ENCODE measurements at regions not wholly inside any gene's neighbourhood (a gene's known extent, or its start where the extent isn't known, plus 50 kb on each side); places are given as distances from the start of the nearest gene placed in this dataset.
"Not testable (repeated sequence)": the region's sequence is repeated elsewhere in the genome, so short reads cannot be mapped to it uniquely, and the experiment has no call there.

DNA sequence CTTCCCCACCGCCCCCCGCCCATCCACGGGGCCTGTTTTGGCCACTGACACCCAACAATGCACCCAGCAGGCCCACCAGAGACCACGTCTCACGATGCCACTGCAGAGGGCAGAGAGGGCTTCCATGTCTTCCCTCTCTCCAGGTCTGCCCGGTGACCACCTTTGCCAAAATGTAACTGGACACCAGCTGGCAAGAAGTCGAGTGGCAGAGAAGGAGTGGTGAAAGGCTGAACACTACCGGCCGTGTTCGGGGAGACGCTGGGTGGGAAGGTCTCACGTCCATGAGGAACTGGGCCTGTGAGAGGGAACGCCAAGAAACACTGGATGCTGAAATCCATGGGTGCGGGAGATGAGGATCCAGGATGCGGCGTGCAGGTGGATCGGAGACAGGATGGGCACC is 308.2 kb downstream of the ADGRD1 start:
- Histone ChIP-seq H3K27me3 (ENCODE audit: control insufficient read depth, insufficient read depth, low read length) (no peaks in the 10 kb centered on the region), H3K36me3 (ENCODE audit: control insufficient read depth, insufficient read depth, low read length) (no peaks in the 10 kb centered on the region), H3K4me3 (ENCODE audit: low read depth, low read length) (no peak overlapping the region)
- POLR2A ChIA-PET, result no interaction called here
- CTCF ChIA-PET, result no interaction called here
- no peak for DNase-seq (ENCODE audit: low read depth)
- TF ChIP-seq, protein P1, sequence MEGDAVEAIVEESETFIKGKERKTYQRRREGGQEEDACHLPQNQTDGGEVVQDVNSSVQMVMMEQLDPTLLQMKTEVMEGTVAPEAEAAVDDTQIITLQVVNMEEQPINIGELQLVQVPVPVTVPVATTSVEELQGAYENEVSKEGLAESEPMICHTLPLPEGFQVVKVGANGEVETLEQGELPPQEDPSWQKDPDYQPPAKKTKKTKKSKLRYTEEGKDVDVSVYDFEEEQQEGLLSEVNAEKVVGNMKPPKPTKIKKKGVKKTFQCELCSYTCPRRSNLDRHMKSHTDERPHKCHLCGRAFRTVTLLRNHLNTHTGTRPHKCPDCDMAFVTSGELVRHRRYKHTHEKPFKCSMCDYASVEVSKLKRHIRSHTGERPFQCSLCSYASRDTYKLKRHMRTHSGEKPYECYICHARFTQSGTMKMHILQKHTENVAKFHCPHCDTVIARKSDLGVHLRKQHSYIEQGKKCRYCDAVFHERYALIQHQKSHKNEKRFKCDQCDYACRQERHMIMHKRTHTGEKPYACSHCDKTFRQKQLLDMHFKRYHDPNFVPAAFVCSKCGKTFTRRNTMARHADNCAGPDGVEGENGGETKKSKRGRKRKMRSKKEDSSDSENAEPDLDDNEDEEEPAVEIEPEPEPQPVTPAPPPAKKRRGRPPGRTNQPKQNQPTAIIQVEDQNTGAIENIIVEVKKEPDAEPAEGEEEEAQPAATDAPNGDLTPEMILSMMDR (IDR thresholded peaks at IDR 0.05; ENCODE audit: insufficient read depth, low read depth, low read length), result no peak

DNA sequence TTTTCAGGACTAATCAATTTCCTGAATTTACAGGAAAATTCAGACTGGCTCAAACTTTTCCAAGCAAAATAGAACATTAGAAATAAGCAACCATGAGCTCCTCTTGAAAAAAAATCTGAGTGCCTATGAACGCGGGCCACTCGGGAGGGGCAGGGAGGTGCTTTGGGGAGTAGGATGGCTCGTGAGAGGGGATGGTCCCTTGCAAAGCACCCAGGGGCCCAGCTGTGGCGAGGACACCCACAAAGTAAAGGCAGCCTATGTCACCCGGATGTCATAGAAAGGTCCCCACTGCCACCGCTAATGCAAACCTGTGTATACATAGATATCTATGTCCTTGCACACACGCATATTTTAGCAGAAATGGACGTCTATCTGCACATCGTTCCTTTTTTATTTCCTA is 309.9 kb downstream of the ADGRD1 start:
- POLR2A ChIA-PET, result no interaction called here
- DNase-seq (ENCODE audit: low read depth), result no peak
- H3K36me3 ChIP-seq (ENCODE audit: control insufficient read depth, insufficient read depth, low read length), result no peaks in the 10 kb centered on the region
- H3K4me3 ChIP-seq (ENCODE audit: low read depth, low read length), result no peak overlapping the region
- CTCF ChIA-PET, result no interaction called here
- TF ChIP-seq, protein P1 (IDR thresholded peaks at IDR 0.05; ENCODE audit: insufficient read depth, low read depth, low read length), result no peak
- no peaks in the 10 kb centered on the region for H3K27me3 ChIP-seq (ENCODE audit: control insufficient read depth, insufficient read depth, low read length)

DNA sequence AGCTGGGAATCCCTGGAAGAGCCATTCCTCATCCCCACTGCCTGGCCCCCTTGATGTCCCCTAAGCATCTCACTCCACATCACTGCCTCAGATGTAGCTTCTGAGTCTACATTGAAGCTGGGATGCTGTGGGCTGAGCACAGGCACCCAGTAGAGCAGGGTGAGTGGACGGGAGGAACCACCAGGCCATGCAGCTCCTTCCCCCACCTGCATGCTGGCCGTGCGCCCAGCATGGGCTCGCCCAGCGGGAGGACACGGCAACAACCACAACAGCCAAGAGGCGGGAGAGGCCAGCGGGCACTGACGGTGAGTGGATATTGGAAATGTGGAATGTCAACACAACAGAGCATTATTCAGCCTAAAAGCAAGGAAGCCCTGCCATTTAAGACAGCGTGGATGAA is 310.9 kb downstream of the ADGRD1 start:
- ChIA-PET POLR2A (no interaction called here), CTCF (no interaction called here)
- TF ChIP-seq, protein P1 (IDR thresholded peaks at IDR 0.05; ENCODE audit: insufficient read depth, low read depth, low read length), result no peak
- H3K27me3 ChIP-seq (ENCODE audit: control insufficient read depth, insufficient read depth, low read length), result no peaks in the 10 kb centered on the region
- no peak for DNase-seq (ENCODE audit: low read depth)
- no peaks in the 10 kb centered on the region for H3K36me3 ChIP-seq (ENCODE audit: control insufficient read depth, insufficient read depth, low read length)
- no peak overlapping the region for H3K4me3 ChIP-seq (ENCODE audit: low read depth, low read length)

DNA sequence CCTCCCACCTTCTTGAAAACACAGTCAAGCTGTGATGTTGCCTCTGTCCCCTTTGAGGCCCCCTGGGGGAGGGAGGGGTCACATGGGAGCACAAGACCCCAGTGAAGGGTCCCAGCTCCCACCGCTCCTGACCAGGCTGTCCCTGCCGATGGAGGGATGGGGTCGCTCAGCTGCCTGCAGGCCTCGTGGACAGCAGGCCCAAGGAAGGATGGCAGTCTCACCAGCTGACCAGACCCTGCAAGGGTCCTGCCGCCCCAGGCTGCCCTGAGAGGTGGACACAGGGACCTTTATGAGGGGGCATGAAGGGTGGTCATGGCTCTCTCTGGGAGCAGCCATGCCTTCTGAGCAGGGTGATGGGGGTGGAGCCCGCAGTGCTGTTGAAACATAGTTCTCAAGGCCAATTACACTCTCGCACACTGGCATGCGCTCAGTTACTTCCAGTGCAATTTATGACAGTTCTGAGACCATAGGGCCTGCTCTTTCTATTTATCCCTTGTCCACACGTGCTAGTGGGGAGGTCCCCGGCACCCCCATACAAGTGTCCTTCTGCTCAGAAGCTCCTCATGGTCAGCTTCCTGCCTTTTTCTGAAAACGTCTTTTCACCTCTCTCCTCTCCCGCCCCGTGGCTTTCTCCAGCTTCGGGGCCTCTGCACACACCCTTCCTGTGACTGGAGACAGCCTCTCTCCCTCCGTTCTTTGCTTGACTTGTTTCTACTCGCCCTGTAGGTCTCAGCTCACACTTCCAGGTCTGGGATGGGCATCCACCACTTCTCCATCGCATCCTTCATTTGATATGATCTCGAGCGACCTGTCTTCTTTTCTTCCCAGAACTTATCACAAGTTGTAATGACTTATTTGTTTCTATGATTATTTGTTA is 313.1 kb downstream of the ADGRD1 start:
- Histone ChIP-seq H3K4me3 (ENCODE audit: low read depth, low read length) (no peak overlapping the region), H3K36me3 (ENCODE audit: control insufficient read depth, insufficient read depth, low read length) (no peaks in the 10 kb centered on the region), H3K27me3 (ENCODE audit: control insufficient read depth, insufficient read depth, low read length) (no peaks in the 10 kb centered on the region)
- CTCF ChIA-PET, result no interaction called here
- TF ChIP-seq, protein P1 (IDR thresholded peaks at IDR 0.05; ENCODE audit: insufficient read depth, low read depth, low read length), result no peak
- POLR2A ChIA-PET, result no interaction called here
- DNase-seq (ENCODE audit: low read depth), result no peak

DNA sequence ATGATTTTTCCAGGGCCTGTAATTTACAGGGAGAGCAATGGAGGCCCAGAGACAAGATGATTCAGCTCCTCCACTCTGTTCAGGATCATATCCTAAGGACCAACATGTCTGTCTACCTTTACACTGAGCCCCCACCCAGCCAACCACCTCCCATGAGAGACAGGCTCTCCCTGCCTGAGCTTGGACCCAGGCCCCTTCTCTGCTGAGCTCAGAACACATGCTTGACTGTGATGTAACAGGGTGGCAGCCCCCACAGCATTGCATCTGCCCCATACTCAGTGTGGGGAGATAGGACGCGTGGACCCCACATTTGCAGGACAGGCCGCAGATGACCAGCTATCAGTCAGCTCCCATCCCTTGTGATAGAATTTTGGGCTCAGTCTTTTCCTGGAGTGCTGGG is 313.9 kb downstream of the ADGRD1 start:
- no peak overlapping the region for H3K4me3 ChIP-seq (ENCODE audit: low read depth, low read length)
- TF ChIP-seq, protein P1 (IDR thresholded peaks at IDR 0.05; ENCODE audit: insufficient read depth, low read depth, low read length), result no peak
- H3K36me3 ChIP-seq (ENCODE audit: control insufficient read depth, insufficient read depth, low read length), result no peaks in the 10 kb centered on the region
- no peaks in the 10 kb centered on the region for H3K27me3 ChIP-seq (ENCODE audit: control insufficient read depth, insufficient read depth, low read length)
- DNase-seq (ENCODE audit: low read depth), result no peak
- ChIA-PET POLR2A (no interaction called here), CTCF (no interaction called here)

DNA sequence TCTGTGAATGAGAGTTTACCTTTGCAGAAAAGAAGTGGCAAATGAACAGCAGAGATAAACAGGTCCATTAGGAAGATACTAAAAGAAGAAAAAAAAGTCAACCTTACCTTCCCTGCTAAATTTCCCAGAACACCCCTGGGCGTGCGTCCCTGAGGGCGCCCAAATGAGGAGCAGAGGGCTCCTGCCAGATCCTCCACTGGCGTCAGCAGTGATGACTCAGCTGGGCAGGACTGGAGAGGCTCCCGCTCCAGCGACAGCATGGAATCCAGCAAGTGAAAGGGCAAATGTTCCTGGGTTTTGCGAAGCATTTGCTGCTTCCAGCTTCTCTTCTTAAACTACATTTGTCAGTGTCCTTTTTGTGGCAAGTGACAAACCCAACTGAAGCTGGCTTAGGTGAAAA is 314.4 kb downstream of the ADGRD1 start:
- CTCF ChIA-PET; POLR2A ChIA-PET; H3K4me3 ChIP-seq (ENCODE audit: low read depth, low read length); DNase-seq (ENCODE audit: low read depth); H3K27me3 ChIP-seq (ENCODE audit: control insufficient read depth, insufficient read depth, low read length); H3K36me3 ChIP-seq (ENCODE audit: control insufficient read depth, insufficient read depth, low read length): not testable (repeated sequence)

DNA sequence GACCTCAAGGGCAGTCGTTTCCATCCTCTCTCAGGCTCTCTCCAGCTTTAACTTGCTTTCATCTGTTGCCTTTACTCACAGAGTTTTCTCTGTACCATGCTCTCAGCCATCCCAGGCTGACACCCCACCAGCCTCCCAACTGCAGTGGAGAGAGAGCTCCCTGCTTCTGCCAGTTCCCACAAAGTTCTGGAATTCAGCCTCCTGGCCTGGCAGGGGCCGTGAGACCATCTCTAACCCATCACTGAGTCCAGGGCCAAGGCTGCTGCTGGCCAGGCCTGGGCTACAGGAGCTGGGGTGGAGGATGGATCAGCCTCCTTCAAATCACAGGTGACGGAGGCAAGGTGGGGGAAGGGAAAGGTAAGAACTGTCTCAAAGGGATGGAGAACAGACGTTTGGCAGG is 314.9 kb downstream of the ADGRD1 start:
- DNase-seq (ENCODE audit: low read depth); H3K4me3 ChIP-seq (ENCODE audit: low read depth, low read length); POLR2A ChIA-PET; CTCF ChIA-PET; H3K27me3 ChIP-seq (ENCODE audit: control insufficient read depth, insufficient read depth, low read length); H3K36me3 ChIP-seq (ENCODE audit: control insufficient read depth, insufficient read depth, low read length): not testable (repeated sequence)
